Lower lobe of right lung (tissue), 2 donors: ENCODE measurements at regions not wholly inside any gene's neighbourhood (a gene's known extent, or its start where the extent isn't known, plus 50 kb on each side); places are given as distances from the start of the nearest gene placed in this dataset.

ENCODE experiments used
- ATAC-seq, 2 donors: fragments of 200-7000 bp; cut with Tn5 transposase; one replicate each; pipeline ENCODE4 v1.9.1; 2020 to 2022; ENCODE audit warnings: mild to moderate bottlenecking in 2 of 2, moderate library complexity in 2 of 2
- DNase-seq: peaks from one replicate; pipeline ENCODE4 v3.0.0-alpha.2; 2020
- H3K27ac ChIP-seq: fragments of 200-600 bp; one replicate; pipeline ENCODE4 v1.8.0; 2022
- H3K27me3 ChIP-seq: fragments of 200-600 bp; one replicate; pipeline ENCODE4 v1.8.0; 2022; ENCODE audit warnings: low read depth
- H3K36me3 ChIP-seq: fragments of 200-600 bp; one replicate; pipeline ENCODE4 v1.8.0; 2022; ENCODE audit warnings: mild to moderate bottlenecking
- H3K4me1 ChIP-seq: fragments of 200-600 bp; one replicate; pipeline ENCODE4 v1.8.0; 2022
- H3K4me3 ChIP-seq: fragments of 200-600 bp; one replicate; pipeline ENCODE4 v1.8.0; 2022; ENCODE audit warnings: mild to moderate bottlenecking
- H3K9me3 ChIP-seq: fragments of 200-600 bp; one replicate; pipeline ENCODE4 v1.8.0; 2022
- intact Hi-C: fragments of 100-400 bp; cut with DNase I; formaldehyde crosslinking; loops from one replicate; pipeline ENCODE4 v1.11.0; 2022
- TF ChIP-seq, protein P1 (sequence below): fragments of 200-600 bp; IDR thresholded peaks from one replicate; pipeline ENCODE4 v1.8.0; 2022; ENCODE audit warnings: antibody characterized with exemption, mild to moderate bottlenecking
- donor health status: DM: no; HTN: yes; CAD: no; lungs with severe emphysema.

- H3K27ac ChIP-seq: no peak overlapping the region
- no peak for ATAC-seq
- H3K36me3 ChIP-seq: no peaks in the 10 kb centered on the region
Observed at GRCh38 chr5:67474597-67475238, 278.1 kb upstream of the CD180 start.

DNA sequence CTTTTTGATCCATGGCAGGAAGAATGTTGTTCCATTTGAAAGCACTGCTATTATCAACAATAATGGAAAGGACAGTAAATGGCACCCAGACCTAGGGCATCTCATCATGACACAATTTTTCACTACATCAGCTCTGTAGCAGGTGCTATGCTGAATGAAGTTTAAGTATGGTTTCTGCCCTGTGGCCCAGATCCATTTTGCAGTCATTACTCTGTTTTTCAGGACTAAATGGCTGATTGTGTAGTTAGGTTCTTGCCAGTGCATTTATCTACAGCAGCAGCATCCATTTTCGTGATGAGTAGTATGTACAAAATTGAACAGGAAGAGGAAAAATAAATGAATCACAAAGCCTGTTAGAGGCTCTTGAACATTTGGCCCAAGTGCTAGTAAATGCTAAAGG, 270.5 kb upstream of the CD180 start:
- ATAC-seq (no peak), DNase-seq (no peak)
- TF ChIP-seq, protein P1, sequence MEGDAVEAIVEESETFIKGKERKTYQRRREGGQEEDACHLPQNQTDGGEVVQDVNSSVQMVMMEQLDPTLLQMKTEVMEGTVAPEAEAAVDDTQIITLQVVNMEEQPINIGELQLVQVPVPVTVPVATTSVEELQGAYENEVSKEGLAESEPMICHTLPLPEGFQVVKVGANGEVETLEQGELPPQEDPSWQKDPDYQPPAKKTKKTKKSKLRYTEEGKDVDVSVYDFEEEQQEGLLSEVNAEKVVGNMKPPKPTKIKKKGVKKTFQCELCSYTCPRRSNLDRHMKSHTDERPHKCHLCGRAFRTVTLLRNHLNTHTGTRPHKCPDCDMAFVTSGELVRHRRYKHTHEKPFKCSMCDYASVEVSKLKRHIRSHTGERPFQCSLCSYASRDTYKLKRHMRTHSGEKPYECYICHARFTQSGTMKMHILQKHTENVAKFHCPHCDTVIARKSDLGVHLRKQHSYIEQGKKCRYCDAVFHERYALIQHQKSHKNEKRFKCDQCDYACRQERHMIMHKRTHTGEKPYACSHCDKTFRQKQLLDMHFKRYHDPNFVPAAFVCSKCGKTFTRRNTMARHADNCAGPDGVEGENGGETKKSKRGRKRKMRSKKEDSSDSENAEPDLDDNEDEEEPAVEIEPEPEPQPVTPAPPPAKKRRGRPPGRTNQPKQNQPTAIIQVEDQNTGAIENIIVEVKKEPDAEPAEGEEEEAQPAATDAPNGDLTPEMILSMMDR: no peak
- no peak overlapping the region for H3K4me3 ChIP-seq
- no peaks in the 10 kb centered on the region for H3K36me3 ChIP-seq
- no peaks in the 10 kb centered on the region for H3K27me3 ChIP-seq
- no peak overlapping the region for H3K27ac ChIP-seq
- H3K4me1 ChIP-seq: no peaks in the 10 kb centered on the region
- intact Hi-C loops: no loop called here
- no peaks in the 10 kb centered on the region for H3K9me3 ChIP-seq

More at GRCh38 chr5:67474597-67475238, 278.1 kb upstream of the CD180 start:
- H3K9me3 ChIP-seq: no peaks in the 10 kb centered on the region
- DNase-seq: no peak
- no peaks in the 10 kb centered on the region for H3K4me1 ChIP-seq
- TF ChIP-seq, protein P1: no peak
- H3K27me3 ChIP-seq: no peaks in the 10 kb centered on the region
- intact Hi-C loops: no loop called here
- H3K4me3 ChIP-seq: no peak overlapping the region

DNA sequence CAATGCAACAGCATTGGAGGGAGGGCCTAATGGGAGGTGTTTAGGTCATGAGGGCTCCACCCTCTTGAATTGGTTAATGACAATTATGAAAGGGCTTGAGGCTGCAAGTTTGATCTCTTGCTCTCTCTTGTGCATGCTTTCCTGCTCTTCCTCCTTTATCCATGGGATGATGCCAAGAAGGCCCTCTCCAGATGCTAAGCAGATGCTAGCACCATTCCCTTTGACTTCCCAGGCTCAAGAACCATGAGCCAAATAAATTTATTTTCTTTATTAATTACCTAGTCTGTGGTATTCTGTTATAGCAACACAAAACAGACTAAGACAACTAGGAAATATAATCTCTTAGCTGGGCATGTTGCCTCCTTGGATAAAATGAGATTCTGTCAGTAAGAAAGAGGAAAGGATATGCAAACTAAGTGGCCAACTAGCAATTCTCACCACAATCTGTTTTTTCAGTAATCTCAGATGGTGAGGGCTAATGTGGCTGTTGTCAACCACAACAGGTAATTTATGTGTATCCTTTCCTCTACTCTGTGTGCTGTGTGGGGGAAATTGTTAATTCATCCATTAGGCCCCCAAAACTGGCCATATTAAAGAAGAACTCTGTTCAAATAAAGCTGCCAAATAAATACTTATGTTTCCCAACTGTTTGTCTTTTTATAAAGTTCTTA, 269.1 kb upstream of the CD180 start:
- Histone ChIP-seq H3K27ac (no peak overlapping the region), H3K4me3 (no peak overlapping the region), H3K27me3 (no peaks in the 10 kb centered on the region), H3K36me3 (no peaks in the 10 kb centered on the region), H3K9me3 (no peaks in the 10 kb centered on the region), H3K4me1 (no peaks in the 10 kb centered on the region)
- TF ChIP-seq, protein P1: no peak
- intact Hi-C loops: no loop called here
- DNase-seq (no peak), ATAC-seq (no peak)

DNA sequence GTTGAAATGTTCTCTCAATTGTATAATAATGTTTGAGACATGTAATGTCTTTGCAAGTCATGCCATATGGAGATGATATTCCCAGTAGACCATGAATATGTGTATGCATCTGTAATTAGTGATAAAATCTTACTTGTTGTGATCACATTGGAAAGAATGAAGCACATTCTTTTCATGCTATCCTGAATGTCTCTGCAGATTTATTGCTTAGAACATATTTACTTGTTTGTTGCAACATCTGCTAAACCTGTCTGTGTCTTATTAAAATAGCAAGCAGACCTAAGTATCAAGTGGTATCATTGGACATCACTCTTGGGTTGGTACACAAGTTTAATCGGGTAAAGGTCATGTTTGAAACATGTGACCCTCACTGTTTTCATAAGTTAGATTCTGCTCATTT, 265.5 kb upstream of the CD180 start:
- intact Hi-C loops: no loop called here

DNA sequence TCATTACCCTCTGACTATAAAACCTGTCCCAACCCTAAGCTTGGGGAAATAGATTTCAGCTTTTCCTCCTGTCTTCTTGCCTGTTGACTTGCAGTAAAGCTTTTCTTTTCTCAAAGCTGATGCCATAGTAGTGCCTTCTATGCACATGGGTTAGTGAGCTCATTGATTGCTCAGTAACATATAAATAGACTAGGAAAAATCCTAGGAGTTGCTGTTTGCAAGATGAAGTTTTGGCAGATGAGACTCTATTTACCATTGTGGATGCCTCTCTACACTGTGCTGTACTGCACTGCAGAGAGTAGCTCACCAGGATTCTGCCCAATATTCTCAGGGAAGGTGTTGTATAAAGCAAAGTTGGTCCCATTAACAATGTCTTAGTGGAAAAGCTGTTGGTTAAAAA, 262.7 kb upstream of the CD180 start:
- H3K4me3 ChIP-seq: no peak overlapping the region
- intact Hi-C loops: no loop called here
- DNase-seq: no peak
- no peak overlapping the region for H3K27ac ChIP-seq
- ATAC-seq: no peak
- no peaks in the 10 kb centered on the region for H3K27me3 ChIP-seq
- TF ChIP-seq, protein P1: no peak
- H3K4me1 ChIP-seq: no peaks in the 10 kb centered on the region
- H3K9me3 ChIP-seq: no peaks in the 10 kb centered on the region
- no peaks in the 10 kb centered on the region for H3K36me3 ChIP-seq

More for the DNA sequence above, 265.5 kb upstream of the CD180 start:
- TF ChIP-seq, protein P1: no peak
- no peaks in the 10 kb centered on the region for H3K9me3 ChIP-seq
- DNase-seq: no peak
- H3K36me3 ChIP-seq: no peaks in the 10 kb centered on the region
- H3K27me3 ChIP-seq: no peaks in the 10 kb centered on the region
- no peak for ATAC-seq
- no peaks in the 10 kb centered on the region for H3K4me1 ChIP-seq
- no peak overlapping the region for H3K4me3 ChIP-seq
- H3K27ac ChIP-seq: no peak overlapping the region
